Hippocampal formation (tissue), 2 donors: ENCODE measurements at regions not wholly inside any gene's neighbourhood (a gene's known extent, or its start where the extent isn't known, plus 50 kb on each side); places are given as distances from the start of the nearest gene placed in this dataset.
"Not testable (repeated sequence)": the region's sequence is repeated elsewhere in the genome, so short reads cannot be mapped to it uniquely, and the experiment has no call there.

Experiments used
- DNase-seq, 2 donors: peaks; one replicate each; lab custom pipeline; 2025; lab: John Stamatoyannopoulos, UW

DNA sequence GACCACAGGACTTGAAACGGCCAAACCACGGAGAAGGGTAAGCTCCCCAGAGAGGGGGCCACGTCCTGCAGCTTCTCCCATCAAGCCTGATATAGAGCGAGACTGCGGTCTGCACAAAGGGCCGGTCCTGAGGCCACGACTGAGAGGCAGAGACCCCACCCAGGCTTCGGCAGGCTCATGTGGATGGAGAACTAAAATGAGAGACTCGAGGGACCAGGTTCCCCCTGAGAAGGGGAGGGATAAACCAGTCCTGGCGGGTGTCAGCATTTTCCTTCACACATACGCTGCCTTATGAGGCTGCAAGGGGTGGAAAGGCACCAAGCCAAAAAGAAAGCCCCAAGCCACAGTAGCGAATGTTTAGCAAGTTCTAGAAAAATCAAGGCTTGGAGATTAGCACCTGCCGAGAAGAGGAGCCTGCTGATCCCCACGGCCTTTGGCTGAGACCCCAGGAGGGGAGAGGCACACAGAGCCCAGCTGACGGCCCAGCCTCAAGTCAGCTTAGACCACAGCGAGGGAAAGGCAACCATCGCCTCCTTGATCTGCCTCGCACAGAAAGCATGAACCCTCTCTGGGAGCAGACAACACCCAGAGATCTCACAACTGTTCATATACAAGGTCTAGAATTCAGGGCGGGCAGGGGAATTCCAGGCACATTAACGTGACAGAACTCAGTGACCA lies 92.6 kb upstream of the RNF32 start:
- DNase-seq = no peak

DNA sequence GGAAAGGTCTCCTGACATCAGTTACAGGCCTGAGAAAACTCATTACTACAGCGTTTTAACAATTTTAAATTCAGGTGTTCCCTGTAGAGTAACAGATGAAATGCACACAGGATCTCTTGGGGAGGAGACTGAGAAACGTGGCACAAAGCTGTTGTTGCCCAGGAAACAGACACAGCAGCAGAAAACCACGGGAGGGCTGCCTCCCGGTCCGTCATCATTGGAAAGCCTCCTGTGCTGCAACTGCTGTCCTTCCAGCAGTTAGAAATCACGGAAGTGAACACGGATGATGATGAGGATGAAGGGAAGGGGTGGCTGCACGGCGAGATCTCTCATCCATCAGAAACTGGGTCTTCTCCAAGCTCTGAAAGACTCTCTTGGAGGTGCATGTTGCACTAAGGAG lies 94.6 kb upstream of the RNF32 start:
- no peak for DNase-seq

DNA sequence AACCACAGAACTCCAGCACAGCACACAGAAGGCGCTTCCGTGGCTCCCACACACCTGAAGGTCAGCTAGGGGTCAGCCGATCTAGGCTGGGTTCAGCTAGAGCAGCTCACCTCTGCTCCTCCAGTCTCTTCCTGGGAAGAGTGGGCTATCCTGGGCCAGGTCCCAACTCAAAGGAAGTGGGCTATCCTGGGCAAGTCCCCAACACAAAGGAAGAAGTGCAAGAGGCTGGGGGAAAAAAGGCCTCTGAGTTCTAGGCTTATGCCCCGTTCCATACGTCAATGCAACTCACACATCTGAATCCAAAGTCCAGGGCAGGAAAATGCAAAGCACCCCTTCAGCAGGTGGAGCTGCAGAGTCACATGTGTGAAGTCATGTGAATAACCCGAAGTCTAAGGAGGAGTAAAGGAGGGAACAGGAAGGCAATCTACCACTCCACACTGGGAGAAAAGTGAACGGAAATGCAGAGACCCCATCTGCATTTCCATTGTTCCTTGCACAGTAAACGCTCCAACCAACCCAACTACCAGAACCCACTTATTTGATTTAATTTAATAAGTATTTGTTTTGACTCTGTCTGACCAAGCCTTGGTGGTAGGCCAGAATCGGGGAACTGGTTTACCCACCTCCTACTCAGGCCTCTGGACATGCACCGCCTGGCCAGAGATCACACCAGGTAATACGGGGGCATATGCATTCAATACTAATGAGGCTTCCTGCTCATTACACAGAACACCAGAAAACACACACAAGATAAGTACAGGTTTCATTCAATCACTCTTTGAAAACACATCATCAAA lies 95.5 kb upstream of the RNF32 start:
- DNase-seq = no peak

DNA sequence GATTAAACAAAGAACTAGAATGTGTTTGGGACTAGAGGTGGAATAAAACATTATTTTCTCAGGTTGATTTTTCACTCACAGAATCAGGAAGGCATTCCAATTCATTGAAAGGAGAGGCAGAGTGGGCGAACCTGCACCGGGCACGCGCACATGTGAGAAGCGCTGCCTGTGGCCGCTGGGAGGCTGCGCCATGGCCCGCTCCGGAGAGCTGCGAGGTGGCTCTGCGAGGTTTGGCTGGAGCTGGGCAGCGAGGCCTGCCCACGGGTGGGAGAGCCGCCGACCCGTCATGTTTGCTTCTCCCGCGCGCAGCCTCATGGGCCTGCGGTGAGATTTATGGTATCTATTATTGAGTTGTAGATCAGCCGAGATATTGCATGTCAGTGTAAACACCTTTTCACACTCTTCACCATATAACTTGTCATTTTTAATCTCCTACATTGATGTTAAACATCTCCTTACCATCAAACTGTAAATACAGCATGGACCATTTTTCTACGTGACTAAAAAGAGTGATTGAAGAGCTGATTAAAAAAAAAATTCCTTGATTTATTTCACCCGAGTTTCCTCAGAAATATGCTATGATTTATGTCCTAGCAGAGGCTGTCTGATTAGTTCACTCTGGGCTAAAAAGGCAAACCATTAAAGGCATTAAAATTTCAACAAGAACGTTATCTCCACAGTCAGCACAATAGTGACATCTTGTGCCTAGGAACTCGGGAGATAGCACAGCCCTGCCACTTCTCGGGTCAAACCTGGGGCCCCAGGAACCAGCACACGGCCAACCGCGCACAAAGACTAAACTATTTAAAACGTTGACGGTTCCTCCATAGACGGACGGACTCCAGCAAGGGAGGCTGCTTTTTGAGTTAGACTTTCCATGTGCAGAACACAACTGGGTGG lies 96.6 kb upstream of the RNF32 start:
- DNase-seq = no peak

DNA sequence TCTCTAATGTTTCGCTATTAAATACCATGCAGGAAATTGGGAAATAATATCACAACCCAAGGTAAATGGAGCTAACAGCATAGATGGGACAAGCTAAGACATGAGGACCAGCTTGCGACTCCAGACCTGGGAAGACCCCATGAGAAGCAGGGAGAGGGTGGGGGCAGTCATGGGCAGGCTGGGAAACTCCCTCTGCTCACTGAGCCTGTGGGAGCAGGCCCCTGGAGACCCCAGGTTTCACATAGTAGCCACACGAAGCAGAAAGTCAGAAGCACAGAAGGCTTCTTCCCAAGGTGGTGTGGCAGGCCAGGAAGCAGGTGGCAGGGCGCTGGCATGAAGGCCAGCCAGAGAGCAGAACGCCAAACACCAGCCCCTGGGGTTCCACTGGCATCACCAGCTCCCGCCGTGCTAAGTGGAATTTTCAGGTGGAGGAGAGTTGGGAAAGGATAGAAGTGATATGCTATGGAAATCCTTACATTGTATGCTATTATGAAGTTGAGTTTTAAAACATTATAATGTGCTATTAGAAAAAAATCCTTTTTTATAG lies 99.9 kb upstream of the RNF32 start:
- DNase-seq = no peak

DNA sequence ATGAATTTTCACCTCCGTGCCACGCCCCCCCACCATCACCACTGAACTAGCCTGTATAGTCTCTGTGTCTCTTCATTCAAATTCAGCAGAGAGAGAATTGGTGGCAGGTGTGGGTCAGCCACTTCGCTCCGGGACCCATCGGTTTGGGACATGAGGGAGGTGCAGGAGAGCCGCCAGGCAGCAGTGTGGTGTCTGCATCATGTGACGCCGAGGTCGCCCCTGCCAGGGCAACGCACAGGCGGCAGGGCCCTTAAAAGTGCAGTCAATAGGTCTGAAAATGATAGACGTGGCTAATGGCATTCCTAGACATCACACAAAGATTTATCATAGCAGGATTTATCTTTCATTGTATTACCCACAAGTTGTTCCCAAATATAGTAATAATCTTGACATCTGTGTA lies 100.6 kb upstream of the RNF32 start:
- DNase-seq = no peak

DNA sequence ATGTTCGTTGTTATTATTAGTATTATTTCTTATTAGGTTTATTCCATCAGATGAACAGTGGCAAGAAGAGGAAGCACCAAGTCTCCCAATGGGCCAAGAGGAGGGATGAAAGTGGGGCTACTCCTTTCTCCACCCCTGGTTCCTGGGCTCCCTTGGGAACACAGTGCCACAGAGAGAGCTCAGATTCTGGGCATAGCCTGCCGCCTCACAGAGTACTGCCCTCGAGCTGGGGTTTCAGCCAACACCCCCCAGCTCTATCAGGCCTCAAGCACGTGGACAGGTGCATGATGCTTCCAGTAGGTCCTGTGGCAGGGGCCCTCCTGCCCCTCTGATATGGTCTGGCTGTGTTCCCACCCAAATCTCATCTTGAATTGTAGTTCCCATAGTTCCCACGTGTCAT lies 103.6 kb upstream of the RNF32 start:
- DNase-seq = no peak

DNA sequence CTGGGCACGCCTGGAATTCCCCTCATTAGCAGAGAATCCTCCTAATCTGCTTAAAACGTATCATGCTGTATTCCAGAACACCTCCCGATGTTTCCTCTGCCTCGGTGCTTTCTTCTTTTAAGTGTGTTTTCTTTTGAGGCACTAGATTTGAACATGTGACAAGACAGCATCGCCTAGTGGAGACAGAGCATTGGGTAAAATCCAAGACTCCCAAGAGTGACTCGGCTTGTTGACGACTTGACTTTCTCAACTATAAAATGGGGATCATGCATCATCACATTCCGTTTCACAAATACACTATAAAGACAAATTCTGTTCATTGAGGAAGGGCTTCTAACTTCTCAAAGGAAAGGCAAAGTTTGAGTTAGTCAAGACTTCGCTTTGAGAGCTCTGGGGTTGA lies 105.6 kb upstream of the RNF32 start:
- DNase-seq = no peak

DNA sequence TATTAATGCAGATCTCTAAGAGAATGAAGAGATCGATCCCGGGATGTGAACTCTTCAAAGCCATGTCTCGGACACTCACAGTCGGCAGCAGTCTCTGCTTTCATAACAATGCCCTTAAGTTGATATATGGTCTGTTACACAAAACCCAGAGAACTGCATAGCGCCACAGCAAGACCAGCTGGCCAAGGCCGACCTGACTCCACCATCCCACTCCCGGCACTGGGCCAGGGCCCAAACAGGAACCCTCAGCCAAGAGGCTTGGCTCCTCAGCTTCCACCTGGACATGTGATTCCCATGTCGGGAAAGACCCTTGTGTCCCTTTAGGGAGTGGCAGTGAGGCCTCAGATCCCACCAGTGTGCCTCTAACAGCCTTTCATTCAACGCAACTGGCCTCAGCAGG lies 106.6 kb upstream of the RNF32 start:
- no peak for DNase-seq

DNA sequence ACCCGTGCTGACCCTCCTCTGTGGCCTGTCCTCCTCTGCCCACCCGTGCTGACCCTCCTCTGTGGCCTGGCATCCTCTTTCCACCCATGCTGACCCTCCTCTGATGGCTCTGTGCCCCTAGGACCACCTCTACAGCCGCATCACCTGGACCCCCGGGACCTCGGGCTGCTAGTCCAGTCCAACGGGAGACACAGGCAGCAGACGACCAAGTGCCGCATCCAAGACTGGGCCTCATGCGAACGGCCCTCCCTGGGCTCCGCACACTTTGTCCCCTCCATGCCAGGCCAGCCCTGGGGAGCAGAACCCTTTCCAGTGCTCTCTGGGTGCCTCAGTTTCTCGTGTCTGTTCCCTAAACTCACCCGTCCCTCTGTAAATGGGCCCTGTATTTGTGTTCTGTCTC lies 107.2 kb upstream of the RNF32 start:
- no peak for DNase-seq

DNA sequence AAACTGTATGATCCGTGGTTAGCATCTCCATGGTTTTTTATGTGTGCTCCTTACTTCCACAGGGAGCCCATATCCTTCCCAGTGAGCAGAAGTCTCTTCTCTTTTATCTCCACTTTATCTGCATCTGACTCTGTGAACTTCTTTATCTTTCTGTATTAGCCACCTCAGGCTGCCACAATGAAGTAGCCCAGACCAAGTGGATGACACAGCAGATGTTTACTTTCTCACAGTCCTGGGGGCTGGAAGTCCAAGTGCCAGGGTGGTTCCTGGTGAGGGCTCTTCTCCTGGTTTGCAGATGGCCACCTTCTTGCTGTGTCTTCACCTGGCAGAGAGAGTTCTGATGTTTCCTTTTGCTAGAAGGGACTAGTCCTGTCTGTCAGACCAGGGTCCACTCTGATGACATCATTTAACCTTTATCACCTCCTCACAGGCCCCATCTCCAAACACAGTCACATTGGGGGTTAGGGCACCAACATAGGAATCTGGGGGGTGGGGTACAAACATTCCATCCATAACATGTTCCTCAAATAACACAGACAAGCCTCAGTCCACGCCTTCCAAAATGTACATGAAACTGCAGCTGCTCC lies 108.5 kb upstream of the RNF32 start:
- DNase-seq = no peak

DNA sequence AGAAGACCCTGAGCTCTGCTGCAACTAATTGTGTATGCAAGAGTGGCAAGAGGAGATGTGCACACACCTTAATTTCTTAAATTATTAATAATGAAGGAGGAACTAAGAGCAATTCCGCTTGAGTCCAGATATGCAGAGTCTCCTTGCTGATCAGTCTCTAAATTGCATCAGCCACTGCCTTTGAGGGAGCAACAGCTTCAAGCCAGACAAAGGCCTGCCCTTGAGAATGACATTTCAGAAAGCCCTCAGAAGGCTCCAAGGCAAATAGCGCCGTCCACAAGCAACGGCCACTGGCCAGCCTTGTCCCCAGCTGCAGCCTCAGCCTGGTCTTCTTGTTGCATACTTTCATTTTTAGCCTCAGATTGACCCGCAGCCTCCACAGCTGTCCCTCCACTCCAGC lies 110.6 kb upstream of the RNF32 start:
- no peak for DNase-seq

DNA sequence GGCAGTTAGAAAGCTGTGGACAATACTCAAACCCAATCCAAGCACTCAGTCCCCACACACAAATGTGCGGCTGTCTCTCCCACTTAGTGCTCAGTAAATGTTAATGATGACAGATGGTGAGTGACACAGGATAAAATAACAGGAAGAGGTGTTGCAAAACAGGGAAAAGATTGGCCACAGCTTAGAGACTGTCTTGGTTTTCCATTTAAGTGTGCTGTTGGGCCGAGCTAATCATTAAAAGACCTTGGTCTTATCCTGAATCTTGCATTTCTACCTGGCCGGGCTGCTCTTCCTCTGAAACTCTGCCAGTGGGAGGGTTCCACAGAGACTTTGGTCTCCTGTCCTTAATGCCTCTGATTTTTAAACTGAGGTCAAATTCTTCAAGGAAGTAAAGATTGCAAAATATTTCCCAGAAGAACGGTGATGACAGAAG lies 113.1 kb upstream of the RNF32 start:
- no peak for DNase-seq

DNA sequence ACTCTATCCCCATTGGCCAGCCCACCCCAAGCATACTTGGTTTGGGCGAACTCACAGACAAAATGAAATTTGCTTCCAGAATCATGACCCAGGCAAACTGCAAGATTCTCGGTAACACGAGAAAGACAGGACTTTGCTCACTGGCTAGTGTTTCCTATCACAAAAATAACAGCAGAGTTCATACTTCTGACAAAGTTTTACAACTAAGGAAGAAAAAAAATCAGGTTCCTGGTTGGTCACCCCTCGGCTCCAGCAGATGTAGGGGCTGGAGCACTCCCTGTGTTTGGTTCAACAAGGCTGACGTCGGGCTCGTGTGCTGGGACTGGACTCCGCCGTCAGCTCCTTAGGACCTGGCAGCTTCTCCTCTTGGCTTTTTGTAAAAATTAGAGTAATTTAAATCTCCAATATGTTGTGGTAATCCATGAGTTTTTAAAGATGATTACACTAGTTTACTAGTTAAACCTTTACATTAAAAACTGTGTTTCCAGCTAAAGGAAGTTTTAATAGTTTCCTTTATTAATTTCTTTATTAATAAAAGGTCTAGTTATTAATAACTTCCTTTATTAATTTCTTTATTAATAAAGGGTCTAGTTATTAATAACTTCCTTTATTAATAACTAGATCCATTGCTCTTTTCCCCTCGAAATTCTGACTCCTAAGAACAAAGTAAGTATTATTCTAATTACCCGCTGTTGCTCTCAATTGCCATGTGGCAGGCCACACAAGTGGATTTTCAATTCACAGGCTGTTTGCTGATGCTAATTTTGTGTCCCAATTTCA lies 115.6 kb upstream of the RNF32 start:
- DNase-seq = no peak

DNA sequence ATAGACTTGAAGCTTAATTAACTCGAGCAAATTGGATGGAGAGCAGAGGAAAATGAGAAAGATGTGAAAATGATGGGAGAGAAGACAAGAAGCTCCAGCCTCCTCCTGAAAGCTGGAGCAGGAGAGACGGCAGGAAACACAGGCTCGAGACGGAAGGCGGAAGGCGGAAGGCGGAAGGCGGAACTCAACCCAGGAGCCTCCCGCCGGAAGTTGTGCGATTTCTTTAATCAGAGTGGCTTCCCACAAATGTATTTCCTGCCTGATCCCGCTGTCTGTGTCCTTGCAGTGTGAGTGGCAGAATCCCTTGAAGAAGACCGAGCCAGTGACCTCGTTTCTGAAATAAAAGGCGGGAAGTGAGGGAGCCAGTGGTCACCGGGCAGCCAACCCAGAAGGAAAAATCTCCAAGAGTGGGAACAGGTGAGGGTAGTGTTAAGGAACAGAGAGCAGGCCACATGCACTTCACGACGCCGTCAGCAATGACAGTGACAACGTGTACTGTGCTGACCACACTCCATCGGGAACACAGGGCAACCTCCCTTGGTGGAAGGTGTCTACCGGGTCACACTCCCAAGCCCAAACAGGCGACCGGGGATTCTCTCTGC lies 117.0 kb upstream of the RNF32 start:
- DNase-seq = no peak

DNA sequence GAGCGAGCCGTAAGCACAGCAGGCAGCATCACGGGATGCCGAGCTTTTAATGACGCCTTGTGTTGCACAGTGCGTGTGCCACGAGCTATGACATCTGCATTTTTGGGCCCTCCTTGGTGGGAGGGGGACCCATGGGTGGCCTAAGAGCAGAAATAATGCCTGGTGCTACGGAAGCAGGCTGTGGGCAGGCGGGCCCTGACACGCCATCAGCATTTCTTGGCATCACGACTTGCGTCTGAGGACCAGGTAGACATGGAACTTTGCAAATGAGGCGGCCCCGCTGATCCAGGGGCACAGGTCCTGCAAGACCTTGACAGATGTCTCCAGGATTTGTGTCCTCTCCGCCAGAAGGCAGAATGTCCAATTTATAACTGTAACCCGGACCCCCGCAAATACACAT lies 117.8 kb upstream of the RNF32 start:
- DNase-seq = no peak

DNA sequence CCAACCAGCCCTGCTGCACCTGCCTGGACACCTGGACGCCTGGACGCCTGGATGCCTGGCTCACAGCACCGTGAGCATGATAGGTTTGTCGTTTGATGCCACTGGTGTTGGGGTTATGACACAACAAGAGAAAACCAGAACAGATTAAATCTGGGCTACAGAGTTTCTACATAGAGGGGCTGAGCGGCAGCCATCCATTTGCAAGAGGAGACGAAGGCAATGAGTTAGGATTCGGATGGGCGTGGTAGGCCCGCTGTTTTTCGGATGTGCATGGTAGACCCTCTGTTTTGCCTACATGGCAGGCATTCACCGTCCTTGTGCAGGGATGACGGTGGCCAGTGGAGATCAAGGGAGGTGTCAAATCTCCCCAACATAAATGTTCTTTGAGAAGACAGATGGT lies 121.5 kb upstream of the RNF32 start:
- no peak for DNase-seq

DNA sequence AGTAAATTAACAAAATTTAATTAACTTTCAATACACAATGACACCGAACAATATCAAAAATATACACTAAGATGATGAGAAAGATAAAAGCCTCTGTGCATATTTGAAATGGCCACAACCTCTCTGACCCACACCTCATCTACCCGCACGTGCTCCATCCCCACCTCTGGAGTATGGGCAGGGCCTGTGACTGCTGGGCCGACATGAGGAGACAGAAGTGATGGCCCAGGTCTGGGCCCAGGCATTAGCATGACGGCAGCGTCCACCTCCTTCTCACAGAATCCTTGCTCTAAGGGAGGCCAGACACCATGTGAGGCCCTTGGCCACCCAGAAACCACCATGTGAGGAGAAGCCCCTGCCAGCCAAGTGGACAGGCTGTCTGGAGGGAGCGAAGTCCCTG lies 122.1 kb upstream of the RNF32 start:
- DNase-seq = no peak

DNA sequence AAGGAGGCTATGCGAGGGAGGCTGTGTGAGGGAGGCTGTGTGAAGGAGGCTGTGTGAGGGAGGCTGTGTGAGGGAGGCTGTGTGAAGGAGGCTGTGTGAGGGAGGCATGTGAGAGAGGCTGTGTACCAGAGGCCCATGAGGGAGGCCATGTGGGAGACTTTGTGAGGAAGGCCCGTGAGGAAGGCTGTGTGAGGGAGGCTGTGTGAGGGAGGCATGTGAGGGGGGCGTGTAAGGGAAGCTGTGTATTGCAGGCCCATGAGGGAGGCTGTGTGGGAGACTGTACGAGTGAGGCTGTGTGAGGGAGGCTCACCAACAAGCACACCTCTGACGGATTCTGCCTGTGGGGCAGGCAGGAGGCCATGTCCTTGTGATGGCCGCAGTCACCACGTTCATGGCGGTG lies 122.7 kb upstream of the RNF32 start:
- not testable (repeated sequence) for DNase-seq

DNA sequence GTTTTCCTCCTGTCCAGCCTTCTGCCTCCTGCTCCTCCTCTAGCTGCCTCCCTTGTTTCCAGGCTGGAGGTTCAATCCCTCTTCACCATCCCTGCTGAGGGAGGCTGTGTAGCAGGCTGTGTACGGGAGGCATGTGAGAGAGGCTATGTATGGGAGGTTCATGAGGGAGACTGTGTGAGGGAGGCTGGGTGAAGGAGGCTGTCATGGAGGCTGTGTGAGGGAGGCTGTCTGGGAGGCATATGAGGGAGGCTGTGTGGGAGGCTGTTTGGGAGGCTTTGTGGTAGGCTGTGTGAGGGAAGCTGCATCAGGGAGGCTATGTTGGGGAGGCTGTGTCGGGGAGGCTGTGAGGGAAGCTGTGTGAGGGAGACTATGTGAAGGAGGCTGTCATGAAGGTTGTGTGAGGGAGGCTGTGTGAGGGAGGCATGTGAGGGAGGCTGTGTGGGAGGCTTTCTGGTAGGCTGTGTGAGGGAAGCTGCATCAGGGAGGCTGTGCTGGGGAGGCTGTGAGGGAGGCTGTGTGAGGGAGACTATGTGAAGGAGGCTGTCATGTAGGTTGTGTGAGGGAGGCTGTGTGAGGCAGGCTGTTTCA lies 123.7 kb upstream of the RNF32 start:
- DNase-seq = no peak
